GM10266 (cell line): ENCODE measurements at regions not wholly inside any gene's neighbourhood (a gene's known extent, or its start where the extent isn't known, plus 50 kb on each side); places are given as distances from the start of the nearest gene placed in this dataset.
"Not testable (repeated sequence)": the region's sequence is repeated elsewhere in the genome, so short reads cannot be mapped to it uniquely, and the experiment has no call there.

Experiments used
- DNase-seq: peaks from one replicate; pipeline ENCODE4 v3.0.0; 2012; ENCODE audit errors: extremely low spot score
- CTCF ChIP-seq: IDR thresholded peaks from 2 replicates; pipeline ENCODE4 v1.5.1; 2012; ENCODE audit warnings: mild to moderate bottlenecking, low read depth; ENCODE audit not compliant: control insufficient read depth, insufficient read depth; ENCODE audit errors: missing control alignments

DNA sequence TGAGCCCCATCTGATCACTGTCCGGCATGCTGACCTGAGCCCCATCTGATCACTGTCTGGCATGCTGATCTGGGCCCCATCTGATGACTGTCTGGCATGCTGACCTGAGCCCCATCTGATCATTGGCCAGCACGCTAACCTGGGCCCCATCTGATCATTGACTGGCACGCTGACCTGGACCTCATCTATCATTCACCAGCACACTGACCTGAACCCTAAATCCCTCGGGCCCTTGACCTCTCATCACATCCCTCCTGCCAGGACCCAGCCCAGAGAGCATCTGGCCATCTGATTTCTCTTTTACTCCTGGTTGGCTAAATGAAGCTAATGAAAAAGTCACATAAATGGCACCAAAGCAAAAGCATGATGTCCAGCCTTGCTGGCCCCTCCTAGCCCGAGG is 207.1 kb downstream of the NDUFA10 start:
- TF ChIP-seq CTCF = no peak
- no peak for DNase-seq

DNA sequence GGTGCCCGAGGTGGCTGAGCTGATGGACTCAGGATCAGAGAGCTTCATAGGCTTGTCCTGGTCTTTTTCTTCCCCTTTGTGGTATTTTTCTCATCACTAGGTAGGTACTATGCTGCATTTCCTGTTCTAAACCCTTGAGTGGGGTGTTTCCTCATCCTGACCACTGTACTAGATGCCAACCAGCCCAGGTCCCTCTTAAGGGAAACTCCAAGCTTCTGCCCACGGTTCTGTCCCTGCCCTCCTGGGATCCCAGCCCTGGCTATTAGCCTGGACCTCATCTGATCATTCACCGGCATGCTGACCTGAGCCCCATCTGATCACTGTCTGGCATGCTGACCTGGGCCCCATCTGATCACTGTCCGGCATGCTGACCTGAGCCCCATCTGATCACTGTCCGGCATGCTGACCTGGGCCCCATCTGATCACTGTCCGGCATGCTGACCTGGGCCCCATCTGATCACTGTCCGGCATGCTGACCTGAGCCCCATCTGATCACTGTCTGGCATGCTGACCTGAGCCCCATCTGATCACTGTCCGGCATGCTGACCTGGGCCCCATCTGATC is 207.6 kb downstream of the NDUFA10 start:
- not testable (repeated sequence) for DNase-seq

DNA sequence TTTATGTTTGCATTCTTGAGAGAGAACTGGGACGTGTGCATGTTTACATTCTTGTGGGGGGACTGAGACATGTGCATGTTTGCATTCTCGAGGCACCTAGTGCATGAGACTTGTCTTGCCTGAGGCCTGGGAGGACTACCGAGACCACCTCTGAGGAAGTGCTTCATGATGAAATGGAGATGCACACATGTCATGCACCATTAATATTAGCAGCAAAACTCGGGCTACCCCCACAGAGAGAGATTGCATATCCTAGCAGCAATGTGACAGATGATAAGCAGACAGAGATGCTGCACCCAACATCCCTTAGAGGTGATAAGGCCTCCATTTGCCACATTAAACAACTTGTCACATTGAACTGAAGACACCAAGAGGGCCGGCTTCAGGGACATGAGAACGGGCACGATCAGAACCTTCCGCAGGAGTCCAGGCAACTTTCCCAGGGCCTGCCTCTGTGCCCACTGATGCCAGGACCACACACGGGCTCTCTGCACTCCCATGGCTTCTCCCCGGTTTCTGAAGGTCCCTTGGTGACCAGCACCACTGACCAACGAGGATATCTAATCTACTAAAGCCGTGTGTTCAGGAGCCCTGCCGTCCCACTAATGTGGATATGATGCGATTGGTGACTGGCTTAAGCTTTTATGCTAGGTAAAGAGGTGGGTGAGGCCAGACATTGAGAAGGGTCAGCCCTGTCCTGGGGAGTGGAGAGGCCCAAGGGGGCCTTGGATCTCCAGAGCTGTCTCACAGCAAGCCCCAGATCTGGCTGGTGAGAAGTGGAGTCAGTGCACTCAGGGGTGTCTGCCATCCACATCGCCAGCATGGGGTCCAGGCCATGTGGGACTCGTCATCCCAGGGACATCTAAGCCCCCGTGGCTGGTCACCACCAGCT is 208.3 kb downstream of the NDUFA10 start:
- no peak for TF ChIP-seq CTCF
- DNase-seq = no peak

GRCh38 chr2:239815671-239816070 is 209.5 kb downstream of the NDUFA10 start:
- TF ChIP-seq CTCF = no peak
- no peak for DNase-seq

- no peak for TF ChIP-seq CTCF
- DNase-seq = no peak
Observed at GRCh38 chr2:239814861-239815601, 210.1 kb downstream of the NDUFA10 start.

- no peak for DNase-seq
- no peak for TF ChIP-seq CTCF
Observed at GRCh38 chr2:239814116-239814860, 210.9 kb downstream of the NDUFA10 start.
